ENCODE measurements at regions not wholly inside any gene's neighbourhood (a gene's known extent, or its start where the extent isn't known, plus 50 kb on each side); places are given as distances from the start of the nearest gene placed in this dataset.

DNA sequence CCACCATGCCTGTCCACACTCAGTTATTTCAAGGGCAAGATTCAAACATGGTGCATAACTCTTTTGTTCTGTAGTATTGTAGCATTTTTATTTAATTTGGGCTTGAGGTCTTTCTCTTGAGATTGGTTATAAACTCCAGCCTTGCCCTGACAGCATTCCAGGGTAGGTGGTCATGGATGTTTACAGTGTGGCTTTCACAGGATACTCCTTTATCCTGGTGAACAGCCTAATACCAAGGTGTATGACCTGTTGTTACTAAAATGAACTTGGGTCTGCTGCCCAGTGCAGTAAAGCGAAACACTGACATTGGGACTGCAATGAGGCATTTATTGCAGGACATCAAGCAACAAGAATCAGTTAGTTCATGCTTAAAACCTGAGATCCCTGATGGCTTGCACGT, 434.8 kb downstream of the ANKRD50 start:
- TF ChIP-seq, protein P1, sequence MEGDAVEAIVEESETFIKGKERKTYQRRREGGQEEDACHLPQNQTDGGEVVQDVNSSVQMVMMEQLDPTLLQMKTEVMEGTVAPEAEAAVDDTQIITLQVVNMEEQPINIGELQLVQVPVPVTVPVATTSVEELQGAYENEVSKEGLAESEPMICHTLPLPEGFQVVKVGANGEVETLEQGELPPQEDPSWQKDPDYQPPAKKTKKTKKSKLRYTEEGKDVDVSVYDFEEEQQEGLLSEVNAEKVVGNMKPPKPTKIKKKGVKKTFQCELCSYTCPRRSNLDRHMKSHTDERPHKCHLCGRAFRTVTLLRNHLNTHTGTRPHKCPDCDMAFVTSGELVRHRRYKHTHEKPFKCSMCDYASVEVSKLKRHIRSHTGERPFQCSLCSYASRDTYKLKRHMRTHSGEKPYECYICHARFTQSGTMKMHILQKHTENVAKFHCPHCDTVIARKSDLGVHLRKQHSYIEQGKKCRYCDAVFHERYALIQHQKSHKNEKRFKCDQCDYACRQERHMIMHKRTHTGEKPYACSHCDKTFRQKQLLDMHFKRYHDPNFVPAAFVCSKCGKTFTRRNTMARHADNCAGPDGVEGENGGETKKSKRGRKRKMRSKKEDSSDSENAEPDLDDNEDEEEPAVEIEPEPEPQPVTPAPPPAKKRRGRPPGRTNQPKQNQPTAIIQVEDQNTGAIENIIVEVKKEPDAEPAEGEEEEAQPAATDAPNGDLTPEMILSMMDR (IDR thresholded peaks at IDR 0.05): no peak
- TF ChIP-seq EZH2 (IDR thresholded peaks at IDR 0.05; ENCODE audit: borderline replicate concordance, insufficient read depth, low read depth, low read length, poor library complexity, severe bottlenecking): no peak

Measured in B cell (primary cell).